ENCODE measurements at regions not wholly inside any gene's neighbourhood (a gene's known extent, or its start where the extent isn't known, plus 50 kb on each side); places are given as distances from the start of the nearest gene placed in this dataset.
"Not testable (repeated sequence)": the region's sequence is repeated elsewhere in the genome, so short reads cannot be mapped to it uniquely, and the experiment has no call there.

DNA sequence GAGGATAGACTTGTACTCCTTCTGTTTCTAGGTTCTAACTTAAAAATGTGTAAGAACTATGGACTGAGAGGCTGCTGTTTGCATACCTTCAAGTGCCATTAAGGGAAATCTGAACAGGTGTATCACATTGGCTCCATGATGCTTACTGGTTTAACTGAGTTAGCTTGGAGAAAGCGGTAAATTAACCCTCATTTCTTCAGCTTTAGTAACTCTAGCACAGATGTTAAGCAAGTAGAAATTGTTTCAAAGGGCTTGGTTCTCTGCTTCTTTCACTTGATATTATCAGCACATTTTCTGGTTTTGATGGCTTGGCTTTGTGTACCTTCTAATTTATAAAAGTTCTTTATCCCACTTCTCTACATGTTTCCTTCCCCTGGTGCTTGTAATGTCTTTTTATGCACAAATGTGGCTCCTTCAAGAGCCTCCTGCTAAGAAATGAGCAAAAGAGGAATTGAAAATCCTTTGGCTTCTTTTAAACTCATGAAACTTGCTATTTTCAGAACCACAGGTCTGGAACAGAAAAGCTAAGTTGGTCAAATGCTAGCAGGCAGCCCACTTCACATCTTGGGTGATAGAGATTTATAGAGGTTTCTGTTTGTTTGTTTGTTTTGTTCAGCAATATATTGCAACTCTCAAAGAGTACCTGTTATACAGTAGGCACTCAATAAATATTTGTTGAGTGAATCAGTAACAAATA lies 249.9 kb upstream of the THUMPD2 start:
- Histone ChIP-seq H3K9me3 (peaks cover 0 to 4% (median 0%) of the 10 kb centered on the region in 4 donors), H3K4me3 (no peak overlapping the region), H3K27me3 (no peaks in the 10 kb centered on the region), H3K4me1 (no peaks in the 10 kb centered on the region), H3K27ac (no peak overlapping the region), H3K36me3 (no peaks in the 10 kb centered on the region)
- WGBS, 5 donors: 88 to 97% (median 92%) methylated on average over 1 of the region's 1 CpG
- DNase-seq: no peak
- intact Hi-C loops (cut with DNase I; ENCODE audit: low total_unique reads): no loop called here
- TF ChIP-seq POLR2A (IDR thresholded peaks at IDR 0.05): no peak
- no peak for TF ChIP-seq POLR2AphosphoS5 (IDR thresholded peaks at IDR 0.05)
- TF ChIP-seq EP300 (IDR thresholded peaks at IDR 0.05): no peak
- no peak for TF ChIP-seq CTCF (IDR thresholded peaks at IDR 0.05)

GRCh38 chr2:40027968-40028367 lies 248.9 kb upstream of the THUMPD2 start:
- Histone ChIP-seq H3K4me1 (no peaks in the 10 kb centered on the region), H3K9me3 (no peaks in the 10 kb centered on the region), H3K4me3 (no peak overlapping the region), H3K36me3 (no peaks in the 10 kb centered on the region), H3K27ac (no peak overlapping the region), H3K27me3 (no peaks in the 10 kb centered on the region)
- no peak for DNase-seq
- TF ChIP-seq POLR2A (IDR thresholded peaks at IDR 0.05) (no peak), POLR2AphosphoS5 (IDR thresholded peaks at IDR 0.05) (no peak), CTCF (IDR thresholded peaks at IDR 0.05) (no peak), EP300 (IDR thresholded peaks at IDR 0.05) (no peak)
- WGBS, 5 donors: 88 to 96% (median 92%) methylated on average over 1 of the region's 1 CpG
- intact Hi-C loops (cut with DNase I; ENCODE audit: low total_unique reads): no loop called here

DNA sequence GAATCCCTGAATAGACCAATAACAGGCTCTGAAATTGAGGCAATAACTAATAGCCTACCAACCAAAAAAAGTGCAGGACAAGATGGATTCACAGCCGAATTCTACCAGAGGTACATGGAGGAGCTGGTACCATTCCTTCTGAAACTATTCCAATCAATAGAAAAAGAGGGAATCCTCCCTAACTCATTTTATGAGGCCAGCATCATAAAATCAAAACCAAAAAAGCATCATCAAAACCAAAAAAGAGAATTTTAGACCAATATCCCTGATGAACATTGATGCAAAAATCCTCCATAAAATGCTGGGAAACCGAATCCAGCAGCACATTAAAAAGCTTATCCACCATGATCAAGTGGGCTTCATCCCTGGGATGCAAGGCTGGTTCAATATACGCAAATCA lies 246.2 kb upstream of the THUMPD2 start:
- H3K27me3 ChIP-seq: not testable (repeated sequence)
- 66 to 83% (median 75%) methylated on average over 2 to 3 of the region's 3 CpGs for WGBS, 5 donors

DNA sequence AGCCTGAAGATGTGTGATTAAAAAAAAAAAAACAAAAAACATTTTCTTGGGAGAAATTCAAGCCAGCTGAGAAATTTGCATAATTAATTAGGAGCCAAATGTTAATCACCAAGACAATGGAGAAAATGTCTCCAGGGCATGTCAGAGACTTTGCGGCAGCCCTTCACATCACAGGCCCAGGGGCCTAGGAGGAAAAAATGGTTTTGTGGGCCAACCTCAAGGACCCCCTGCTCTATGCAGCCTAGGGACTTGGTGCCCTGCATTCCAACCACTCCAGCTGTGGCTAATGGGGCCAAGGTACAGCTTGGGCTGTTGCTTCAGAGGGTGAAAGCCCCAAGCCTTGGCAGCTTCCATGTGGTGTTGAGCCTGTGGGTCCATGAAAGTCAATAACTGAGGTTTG lies 241.9 kb upstream of the THUMPD2 start:
- H3K27me3 ChIP-seq: no peaks in the 10 kb centered on the region
- H3K36me3 ChIP-seq: no peaks in the 10 kb centered on the region
- peaks cover 3 to 21% (median 17%) of the 10 kb centered on the region in 4 donors for H3K9me3 ChIP-seq
- DNase-seq: no peak
- no peaks in the 10 kb centered on the region for H3K4me1 ChIP-seq
- H3K27ac ChIP-seq: no peak overlapping the region
- intact Hi-C loops (cut with DNase I; ENCODE audit: low total_unique reads): no loop called here
- H3K4me3 ChIP-seq: no peak overlapping the region
- TF ChIP-seq POLR2AphosphoS5 (IDR thresholded peaks at IDR 0.05) (no peak), EP300 (IDR thresholded peaks at IDR 0.05) (no peak), POLR2A (IDR thresholded peaks at IDR 0.05) (no peak), CTCF (IDR thresholded peaks at IDR 0.05) (no peak)
- WGBS, 5 donors: 95 to 100% (median 100%) methylated on average over 1 of the region's 1 CpG

More for the DNA sequence above, 246.2 kb upstream of the THUMPD2 start:
- intact Hi-C loops (cut with DNase I; ENCODE audit: low total_unique reads); H3K4me1 ChIP-seq; DNase-seq; H3K36me3 ChIP-seq; H3K4me3 ChIP-seq; H3K27ac ChIP-seq: not testable (repeated sequence)
- H3K9me3 ChIP-seq: peaks cover 3 to 18% (median 15%) of the 10 kb centered on the region in 4 donors

DNA sequence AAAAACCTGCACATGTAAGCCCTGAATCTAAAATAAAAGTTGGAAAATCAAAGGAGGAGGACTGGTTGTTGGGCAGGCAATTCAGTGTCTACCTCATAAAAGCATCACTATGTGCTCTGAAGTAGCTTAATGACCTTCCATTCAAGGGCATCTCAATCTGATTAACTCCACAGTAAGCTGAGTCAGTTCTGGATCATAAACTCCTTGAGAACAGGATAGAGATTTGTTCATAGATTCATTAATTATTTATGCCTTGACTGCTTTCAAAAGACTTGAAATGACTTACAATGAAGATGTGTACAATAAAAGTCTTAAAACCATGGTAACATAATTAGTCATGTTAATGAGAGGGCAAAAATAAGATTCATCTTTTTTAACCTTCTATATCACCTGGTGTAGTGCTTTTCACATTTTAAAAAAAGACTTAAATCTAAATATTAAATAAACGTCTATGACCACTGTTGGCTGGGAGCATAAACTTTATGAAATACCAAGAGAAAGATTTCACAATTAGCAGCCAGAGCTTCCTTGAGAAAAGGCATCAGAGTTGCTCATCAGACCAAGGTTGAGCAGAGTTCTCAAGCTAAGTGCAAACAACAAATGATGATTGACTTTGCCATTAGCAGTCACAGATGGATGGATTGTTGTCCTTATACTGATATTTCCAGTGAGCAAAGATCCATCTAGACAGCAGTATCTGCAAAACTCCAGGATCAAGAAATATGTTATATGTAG lies 237.3 kb upstream of the THUMPD2 start:
- DNase-seq: no peak
- H3K27ac ChIP-seq: no peak overlapping the region
- no peak overlapping the region for H3K4me3 ChIP-seq
- TF ChIP-seq POLR2A (IDR thresholded peaks at IDR 0.05): no peak
- TF ChIP-seq CTCF (IDR thresholded peaks at IDR 0.05): no peak
- TF ChIP-seq POLR2AphosphoS5 (IDR thresholded peaks at IDR 0.05): no peak
- TF ChIP-seq EP300 (IDR thresholded peaks at IDR 0.05): no peak
- H3K4me1 ChIP-seq: no peaks in the 10 kb centered on the region
- H3K9me3 ChIP-seq: peaks cover 3 to 14% (median 11%) of the 10 kb centered on the region in 4 donors
- WGBS, 5 donors: 47 to 78% (median 68%) methylated on average over 1 of the region's 1 CpG
- H3K27me3 ChIP-seq: no peaks in the 10 kb centered on the region
- intact Hi-C loops (cut with DNase I; ENCODE audit: low total_unique reads): no loop called here
- no peaks in the 10 kb centered on the region for H3K36me3 ChIP-seq

GRCh38 chr2:40013962-40014361 lies 234.9 kb upstream of the THUMPD2 start:
- intact Hi-C loops (cut with DNase I; ENCODE audit: low total_unique reads); H3K4me1 ChIP-seq: not testable (repeated sequence)

More at GRCh38 chr2:40013962-40014361, 234.9 kb upstream of the THUMPD2 start:
- DNase-seq, H3K27ac ChIP-seq, H3K4me3 ChIP-seq, H3K27me3 ChIP-seq, H3K9me3 ChIP-seq, H3K36me3 ChIP-seq: not testable (repeated sequence)
- WGBS, 5 donors: 88 to 92% (median 90%) methylated on average over 9 to 17 of the region's 17 CpGs

All from stomach (tissue), 8 donors.